ENCODE measurements at regions not wholly inside any gene's neighbourhood (a gene's known extent, or its start where the extent isn't known, plus 50 kb on each side); places are given as distances from the start of the nearest gene placed in this dataset.

- Histone ChIP-seq H3K4me3 (no peak overlapping the region), H3K27me3 (ENCODE audit: insufficient read depth in 3 of 3, low read length in 2 of 3) (peaks cover 0 to 1% (median 0%) of the 10 kb centered on the region in 3 donors), H3K4me1 (no peaks in the 10 kb centered on the region), H3K9me3 (no peaks in the 10 kb centered on the region), H3K36me3 (ENCODE audit: insufficient read depth in 1 of 2, low read depth in 1 of 2) (no peaks in the 10 kb centered on the region), H3K27ac (no peak overlapping the region)
- 78 to 88% (median 81%) methylated on average over 6 of the region's 6 CpGs for WGBS, 3 donors
- intact Hi-C loops (cut with DNase I) = no loop called here
- TF ChIP-seq CTCF (IDR thresholded peaks at IDR 0.05) = no peak
- DNase-seq = no peak
- ATAC-seq = no peak
These were observed 411.5 kb upstream of the SMIM21 start for GRCh38 chr18:75839041-75839440.

GRCh38 chr18:75837316-75837715 lies 409.8 kb upstream of the SMIM21 start:
- intact Hi-C loops (cut with DNase I) = no loop called here
- peaks cover 0 to 1% (median 0%) of the 10 kb centered on the region in 3 donors for H3K27me3 ChIP-seq (ENCODE audit: insufficient read depth in 3 of 3, low read length in 2 of 3)
- no peak for DNase-seq
- no peaks in the 10 kb centered on the region for H3K4me1 ChIP-seq
- no peaks in the 10 kb centered on the region for H3K36me3 ChIP-seq (ENCODE audit: insufficient read depth in 1 of 2, low read depth in 1 of 2)
- no peak for TF ChIP-seq CTCF (IDR thresholded peaks at IDR 0.05)
- H3K27ac ChIP-seq = no peak overlapping the region
- peaks cover 2% of the 10 kb centered on the region for H3K9me3 ChIP-seq
- no peak overlapping the region for H3K4me3 ChIP-seq
- ATAC-seq = no peak
- 93 to 97% (median 95%) methylated on average over 2 of the region's 2 CpGs for WGBS, 3 donors

GRCh38 chr18:75836516-75836915 lies 409.0 kb upstream of the SMIM21 start:
- ATAC-seq (no peak), DNase-seq (no peak)
- no peaks in the 10 kb centered on the region for H3K36me3 ChIP-seq (ENCODE audit: insufficient read depth in 1 of 2, low read depth in 1 of 2)
- H3K4me1 ChIP-seq = no peaks in the 10 kb centered on the region
- H3K9me3 ChIP-seq = peaks cover 2% of the 10 kb centered on the region
- WGBS, 3 donors = 25 to 47% (median 31%) methylated on average over 2 of the region's 2 CpGs
- TF ChIP-seq CTCF (IDR thresholded peaks at IDR 0.05) = no peak
- no peak overlapping the region for H3K27ac ChIP-seq
- H3K4me3 ChIP-seq = no peak overlapping the region
- intact Hi-C loops (cut with DNase I) = no loop called here
- peaks cover 0 to 1% (median 0%) of the 10 kb centered on the region in 3 donors for H3K27me3 ChIP-seq (ENCODE audit: insufficient read depth in 3 of 3, low read length in 2 of 3)

GRCh38 chr18:75831960-75832359 lies 404.5 kb upstream of the SMIM21 start:
- ATAC-seq = no peak
- H3K9me3 ChIP-seq = peaks cover 2% of the 10 kb centered on the region
- WGBS, 3 donors = 96 to 99% (median 98%) methylated on average over 4 of the region's 4 CpGs

More at GRCh38 chr18:75831960-75832359, 404.5 kb upstream of the SMIM21 start:
- H3K27me3 ChIP-seq (ENCODE audit: insufficient read depth in 3 of 3, low read length in 2 of 3) = no peaks in the 10 kb centered on the region
- intact Hi-C loops (cut with DNase I) = no loop called here
- H3K4me1 ChIP-seq = no peaks in the 10 kb centered on the region
- H3K36me3 ChIP-seq (ENCODE audit: insufficient read depth in 1 of 2, low read depth in 1 of 2) = no peaks in the 10 kb centered on the region
- no peak overlapping the region for H3K4me3 ChIP-seq
- no peak overlapping the region for H3K27ac ChIP-seq
- DNase-seq = no peak
- no peak for TF ChIP-seq CTCF (IDR thresholded peaks at IDR 0.05)

All from psoas muscle (tissue), 7 donors.